ENCODE measurements at regions not wholly inside any gene's neighbourhood (a gene's known extent, or its start where the extent isn't known, plus 50 kb on each side); places are given as distances from the start of the nearest gene placed in this dataset.
"Not testable (repeated sequence)": the region's sequence is repeated elsewhere in the genome, so short reads cannot be mapped to it uniquely, and the experiment has no call there.

DNA sequence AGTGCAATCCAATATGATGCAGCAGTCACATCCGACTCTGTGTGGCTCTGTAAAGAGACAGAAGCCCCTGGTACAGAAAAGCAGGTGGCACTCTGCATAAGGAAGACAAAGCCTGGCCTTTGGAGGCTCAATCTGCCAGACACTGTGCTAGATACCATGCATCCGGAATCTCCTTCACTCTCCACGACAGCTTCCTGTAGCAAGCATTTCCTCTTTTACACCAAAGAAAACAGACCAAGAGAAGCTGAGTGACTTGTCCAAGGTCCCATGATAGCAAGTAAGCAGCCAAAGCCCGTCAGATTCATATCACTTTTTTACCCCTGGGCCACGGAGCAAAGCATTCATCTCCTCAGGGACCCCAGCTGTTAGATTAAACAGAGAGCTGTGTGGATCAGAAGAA is 64.2 kb upstream of the SMIM23 start:
- H3K9me3 ChIP-seq (ENCODE audit: low read depth) = no peaks in the 10 kb centered on the region
- no peaks in the 10 kb centered on the region for H3K27me3 ChIP-seq
- no peak overlapping the region for H3K27ac ChIP-seq
- no peaks in the 10 kb centered on the region for H3K36me3 ChIP-seq
- TF ChIP-seq, protein P1, sequence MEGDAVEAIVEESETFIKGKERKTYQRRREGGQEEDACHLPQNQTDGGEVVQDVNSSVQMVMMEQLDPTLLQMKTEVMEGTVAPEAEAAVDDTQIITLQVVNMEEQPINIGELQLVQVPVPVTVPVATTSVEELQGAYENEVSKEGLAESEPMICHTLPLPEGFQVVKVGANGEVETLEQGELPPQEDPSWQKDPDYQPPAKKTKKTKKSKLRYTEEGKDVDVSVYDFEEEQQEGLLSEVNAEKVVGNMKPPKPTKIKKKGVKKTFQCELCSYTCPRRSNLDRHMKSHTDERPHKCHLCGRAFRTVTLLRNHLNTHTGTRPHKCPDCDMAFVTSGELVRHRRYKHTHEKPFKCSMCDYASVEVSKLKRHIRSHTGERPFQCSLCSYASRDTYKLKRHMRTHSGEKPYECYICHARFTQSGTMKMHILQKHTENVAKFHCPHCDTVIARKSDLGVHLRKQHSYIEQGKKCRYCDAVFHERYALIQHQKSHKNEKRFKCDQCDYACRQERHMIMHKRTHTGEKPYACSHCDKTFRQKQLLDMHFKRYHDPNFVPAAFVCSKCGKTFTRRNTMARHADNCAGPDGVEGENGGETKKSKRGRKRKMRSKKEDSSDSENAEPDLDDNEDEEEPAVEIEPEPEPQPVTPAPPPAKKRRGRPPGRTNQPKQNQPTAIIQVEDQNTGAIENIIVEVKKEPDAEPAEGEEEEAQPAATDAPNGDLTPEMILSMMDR (IDR thresholded peaks at IDR 0.05; ENCODE audit: low read depth, low read length) = no peak
- H3K4me3 ChIP-seq = no peak overlapping the region
- no peak for DNase-seq (ENCODE audit: low read depth in 1 of 2, low spot score in 1 of 2)
- H3K4me1 ChIP-seq (ENCODE audit: low read depth) = no peaks in the 10 kb centered on the region

DNA sequence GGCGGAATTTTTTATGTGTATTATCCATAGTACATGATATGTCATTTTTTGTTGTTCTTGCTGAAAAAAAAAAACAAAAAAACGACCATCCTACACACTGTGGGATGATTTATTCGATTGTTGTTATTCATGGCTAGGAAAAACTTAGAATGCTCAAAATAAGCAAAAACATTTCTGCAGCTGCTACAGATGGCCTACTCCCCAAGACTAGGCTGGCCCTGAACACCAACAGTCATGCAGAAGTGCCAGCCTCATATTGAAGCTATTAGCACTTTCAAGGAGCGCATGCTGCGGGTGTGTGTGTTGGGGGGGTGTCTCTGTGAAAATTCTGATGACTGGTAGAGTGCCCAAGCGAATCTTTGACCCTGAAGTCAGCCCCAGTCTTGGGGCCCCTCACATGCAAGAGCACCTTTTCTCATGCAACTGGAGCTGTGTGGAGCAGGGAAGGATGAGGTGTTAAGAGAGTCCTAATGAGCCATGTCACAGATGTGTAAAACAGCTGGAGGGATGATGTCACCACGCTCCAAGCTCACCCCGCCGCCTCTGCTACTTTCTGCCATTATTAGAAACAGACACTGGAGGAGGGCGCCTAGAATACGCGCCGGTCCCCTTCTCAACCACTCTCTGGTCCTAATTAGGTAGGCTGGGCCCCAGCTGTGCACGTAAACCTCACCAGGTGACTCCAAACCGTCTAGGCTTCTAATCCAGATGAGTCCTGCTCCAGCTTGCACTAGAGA is 61.0 kb upstream of the SMIM23 start:
- TF ChIP-seq, protein P1 (IDR thresholded peaks at IDR 0.05; ENCODE audit: low read depth, low read length) = no peak
- H3K9me3 ChIP-seq (ENCODE audit: low read depth) = no peaks in the 10 kb centered on the region
- H3K4me1 ChIP-seq (ENCODE audit: low read depth) = no peaks in the 10 kb centered on the region
- no peaks in the 10 kb centered on the region for H3K36me3 ChIP-seq
- DNase-seq (ENCODE audit: low read depth in 1 of 2, low spot score in 1 of 2) = no peak
- H3K27me3 ChIP-seq = no peaks in the 10 kb centered on the region
- H3K4me3 ChIP-seq = no peak overlapping the region
- no peak overlapping the region for H3K27ac ChIP-seq

DNA sequence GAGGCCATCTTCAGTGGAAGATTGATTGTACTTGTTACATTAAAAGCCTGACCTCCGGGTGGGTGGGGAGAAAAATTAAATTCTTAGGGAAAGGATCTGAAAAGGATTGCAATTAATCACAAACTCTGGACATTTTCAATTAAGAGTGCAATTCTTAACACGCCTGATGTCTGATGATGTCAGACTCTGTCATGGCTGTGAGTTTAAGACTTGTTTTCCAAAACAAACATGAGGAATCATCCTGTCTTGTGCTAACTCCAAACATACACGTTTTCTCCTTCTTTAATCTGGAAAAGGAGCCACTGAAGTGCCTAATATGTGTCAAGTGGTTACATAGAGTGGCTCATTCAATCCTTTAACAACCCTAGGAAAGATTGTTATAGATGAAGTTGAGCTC is 60.4 kb upstream of the SMIM23 start:
- no peaks in the 10 kb centered on the region for H3K27me3 ChIP-seq
- H3K4me1 ChIP-seq (ENCODE audit: low read depth) = no peaks in the 10 kb centered on the region
- TF ChIP-seq, protein P1 (IDR thresholded peaks at IDR 0.05; ENCODE audit: low read depth, low read length) = no peak
- no peaks in the 10 kb centered on the region for H3K36me3 ChIP-seq
- no peak for DNase-seq (ENCODE audit: low read depth in 1 of 2, low spot score in 1 of 2)
- no peak overlapping the region for H3K4me3 ChIP-seq
- H3K9me3 ChIP-seq (ENCODE audit: low read depth) = no peaks in the 10 kb centered on the region
- H3K27ac ChIP-seq = no peak overlapping the region

DNA sequence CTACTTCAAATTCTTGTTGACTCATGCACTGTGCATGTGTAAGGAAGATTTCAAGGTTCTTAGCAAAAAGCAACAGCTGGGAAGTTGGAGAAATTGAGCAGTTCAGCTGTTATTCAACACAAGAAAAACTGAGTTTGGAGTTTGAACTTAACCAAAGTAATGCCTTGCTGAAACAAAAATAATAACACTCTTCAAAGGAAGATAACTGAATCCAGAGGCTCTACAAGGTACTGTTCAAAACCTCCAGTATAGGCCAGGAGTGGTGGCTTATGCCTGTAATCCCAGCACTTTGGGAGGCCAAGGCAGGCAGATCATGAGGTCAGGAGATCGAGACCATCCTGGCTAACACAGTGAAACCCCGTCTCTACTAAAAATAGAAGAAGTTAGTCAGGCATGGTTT is 58.8 kb upstream of the SMIM23 start:
- not testable (repeated sequence) for H3K36me3 ChIP-seq; H3K27me3 ChIP-seq; H3K4me3 ChIP-seq; H3K4me1 ChIP-seq (ENCODE audit: low read depth); H3K27ac ChIP-seq; H3K9me3 ChIP-seq (ENCODE audit: low read depth); DNase-seq (ENCODE audit: low read depth in 1 of 2, low spot score in 1 of 2)

DNA sequence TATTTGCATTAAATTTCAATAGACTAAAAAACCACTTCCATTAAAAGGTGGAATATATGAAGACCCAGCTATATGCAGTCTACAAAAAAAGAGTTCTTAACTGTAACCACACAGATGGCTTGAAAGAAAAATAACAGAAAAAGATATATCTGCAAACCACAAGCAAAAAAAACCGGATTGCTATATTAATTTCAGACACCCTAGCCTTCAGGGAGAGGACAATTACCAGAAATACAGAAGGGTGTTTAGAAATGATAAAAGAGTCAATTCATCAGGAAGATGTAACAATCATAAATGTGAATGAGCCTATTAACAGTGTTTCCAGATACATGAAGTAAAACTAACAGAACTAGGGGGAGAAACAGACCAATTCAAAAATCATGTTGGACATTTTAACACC is 56.9 kb upstream of the SMIM23 start:
- TF ChIP-seq, protein P1 (IDR thresholded peaks at IDR 0.05; ENCODE audit: low read depth, low read length) = no peak
- no peaks in the 10 kb centered on the region for H3K4me1 ChIP-seq (ENCODE audit: low read depth)
- H3K27ac ChIP-seq = no peak overlapping the region
- no peaks in the 10 kb centered on the region for H3K36me3 ChIP-seq
- H3K9me3 ChIP-seq (ENCODE audit: low read depth) = no peaks in the 10 kb centered on the region
- no peak for DNase-seq (ENCODE audit: low read depth in 1 of 2, low spot score in 1 of 2)
- H3K4me3 ChIP-seq = no peak overlapping the region
- H3K27me3 ChIP-seq = no peaks in the 10 kb centered on the region

All from cardiac muscle cell (in vitro differentiated cells and primary cell).